ENCODE measurements at regions not wholly inside any gene's neighbourhood (a gene's known extent, or its start where the extent isn't known, plus 50 kb on each side); places are given as distances from the start of the nearest gene placed in this dataset.
"Not testable (repeated sequence)": the region's sequence is repeated elsewhere in the genome, so short reads cannot be mapped to it uniquely, and the experiment has no call there.

GRCh38 chr2:216774620-216775019 is 79.3 kb upstream of the IGFBP5 start:
- DNase-seq = no peak

GRCh38 chr2:216774180-216774579 is 78.8 kb upstream of the IGFBP5 start:
- DNase-seq = no peak

- DNase-seq = no peak
These were observed 77.7 kb upstream of the IGFBP5 start for GRCh38 chr2:216773072-216773471.

- DNase-seq = no peak
These were observed 75.4 kb upstream of the IGFBP5 start for GRCh38 chr2:216770717-216771116.

- DNase-seq = no peak
These were observed 74.7 kb upstream of the IGFBP5 start for GRCh38 chr2:216770050-216770449.

GRCh38 chr2:216769626-216770025 is 74.3 kb upstream of the IGFBP5 start:
- no peak for DNase-seq

- no peak for DNase-seq
These were observed 73.6 kb upstream of the IGFBP5 start for GRCh38 chr2:216768908-216769411.

GRCh38 chr2:216765761-216766262 is 70.5 kb upstream of the IGFBP5 start:
- DNase-seq = no peak

GRCh38 chr2:216763396-216763795 is 68.0 kb upstream of the IGFBP5 start:
- DNase-seq = no peak

GRCh38 chr2:216761809-216762208 is 66.5 kb upstream of the IGFBP5 start:
- DNase-seq = no peak

- DNase-seq = no peak
These were observed 65.8 kb upstream of the IGFBP5 start for GRCh38 chr2:216761133-216761532.

GRCh38 chr2:216758256-216759155 is 63.2 kb upstream of the IGFBP5 start:
- DNase-seq = no peak

- DNase-seq = no peak
These were observed 62.2 kb upstream of the IGFBP5 start for GRCh38 chr2:216757532-216757931.

- no peak for DNase-seq
These were observed 61.1 kb upstream of the IGFBP5 start for GRCh38 chr2:216756435-216756834.

- no peak for DNase-seq
These were observed 59.5 kb upstream of the IGFBP5 start for GRCh38 chr2:216754812-216755211.

GRCh38 chr2:216754336-216754735 is 59.0 kb upstream of the IGFBP5 start:
- DNase-seq = no peak

- no peak for DNase-seq
These were observed 57.6 kb upstream of the IGFBP5 start for GRCh38 chr2:216752855-216753505.

- DNase-seq = not testable (repeated sequence)
These were observed 55.4 kb upstream of the IGFBP5 start for GRCh38 chr2:216750750-216751149.

- DNase-seq = not testable (repeated sequence)
These were observed 50.9 kb upstream of the IGFBP5 start for GRCh38 chr2:216746268-216746667.

GRCh38 chr2:216745453-216745852 is 50.1 kb upstream of the IGFBP5 start:
- no peak for DNase-seq
